Left renal cortex interstitium (tissue), 4 donors: ENCODE measurements at regions not wholly inside any gene's neighbourhood (a gene's known extent, or its start where the extent isn't known, plus 50 kb on each side); places are given as distances from the start of the nearest gene placed in this dataset.

Source experiments
- DNase-seq, 4 donors: peaks; one replicate each; pipeline ENCODE4 v3.0.0-alpha.2; 2013; ENCODE audit warnings: low read depth in 4 of 4, low spot score in 2 of 4, missing footprints in 1 of 4

- no peak for DNase-seq
Measured at GRCh38 chr5:5711592-5711991, 289.1 kb downstream of the ICE1 start.

GRCh38 chr5:5711112-5711511, 288.6 kb downstream of the ICE1 start:
- DNase-seq: no peak

GRCh38 chr5:5710471-5710870, 288.0 kb downstream of the ICE1 start:
- DNase-seq: no peak

GRCh38 chr5:5708367-5708919, 286.0 kb downstream of the ICE1 start:
- no peak for DNase-seq

- DNase-seq: no peak
Measured at GRCh38 chr5:5705010-5705409, 282.5 kb downstream of the ICE1 start.

- DNase-seq: no peak
Measured at GRCh38 chr5:5704352-5704751, 281.9 kb downstream of the ICE1 start.

- DNase-seq: no peak
Measured at GRCh38 chr5:5702934-5703333, 280.5 kb downstream of the ICE1 start.

- no peak for DNase-seq
Measured at GRCh38 chr5:5700549-5700948, 278.1 kb downstream of the ICE1 start.

- DNase-seq: no peak
Measured at GRCh38 chr5:5699062-5699461, 276.6 kb downstream of the ICE1 start.

- no peak for DNase-seq
Measured at GRCh38 chr5:5695266-5695665, 272.8 kb downstream of the ICE1 start.

GRCh38 chr5:5688925-5689310, 266.4 kb downstream of the ICE1 start:
- DNase-seq: no peak

GRCh38 chr5:5688194-5688924, 265.9 kb downstream of the ICE1 start:
- no peak for DNase-seq

- no peak for DNase-seq
Measured at GRCh38 chr5:5687113-5687512, 264.6 kb downstream of the ICE1 start.

GRCh38 chr5:5686356-5686755, 263.9 kb downstream of the ICE1 start:
- no peak for DNase-seq

GRCh38 chr5:5685737-5686136, 263.3 kb downstream of the ICE1 start:
- no peak for DNase-seq

- no peak for DNase-seq
Measured at GRCh38 chr5:5683174-5683573, 260.7 kb downstream of the ICE1 start.

GRCh38 chr5:5678909-5679308, 256.4 kb downstream of the ICE1 start:
- DNase-seq: no peak

- DNase-seq: no peak
Measured at GRCh38 chr5:5677738-5678137, 255.3 kb downstream of the ICE1 start.

- DNase-seq: no peak
Measured at GRCh38 chr5:5676218-5676617, 253.7 kb downstream of the ICE1 start.

GRCh38 chr5:5675511-5675910, 253.0 kb downstream of the ICE1 start:
- no peak for DNase-seq

- no peak for DNase-seq
Measured at GRCh38 chr5:5671823-5672222, 249.3 kb downstream of the ICE1 start.

GRCh38 chr5:5667136-5667554, 244.7 kb downstream of the ICE1 start:
- no peak for DNase-seq

GRCh38 chr5:5666369-5666768, 243.9 kb downstream of the ICE1 start:
- no peak for DNase-seq
